ENCODE measurements at regions not wholly inside any gene's neighbourhood (a gene's known extent, or its start where the extent isn't known, plus 50 kb on each side); places are given as distances from the start of the nearest gene placed in this dataset.

DNA sequence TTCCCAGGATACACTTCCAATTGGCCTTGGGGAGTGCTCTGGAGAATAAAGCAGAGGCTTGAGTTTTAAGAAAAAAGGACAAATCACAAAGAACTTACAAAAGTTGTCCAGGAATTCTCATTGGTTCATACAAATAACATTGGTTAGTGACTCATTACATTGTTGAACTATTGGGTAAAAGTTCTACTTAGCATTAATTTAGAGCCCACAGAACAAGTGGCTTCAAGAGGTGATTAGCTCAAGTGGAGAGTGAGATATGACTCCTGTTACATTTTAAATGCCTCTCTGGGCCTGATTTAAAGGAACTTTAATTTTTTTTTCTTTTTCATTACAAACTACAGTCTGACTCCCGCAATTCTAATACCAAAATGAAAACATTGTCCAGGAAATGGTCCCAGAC, 72.9 kb downstream of the ASCL4 start:
- TF ChIP-seq, protein P1, sequence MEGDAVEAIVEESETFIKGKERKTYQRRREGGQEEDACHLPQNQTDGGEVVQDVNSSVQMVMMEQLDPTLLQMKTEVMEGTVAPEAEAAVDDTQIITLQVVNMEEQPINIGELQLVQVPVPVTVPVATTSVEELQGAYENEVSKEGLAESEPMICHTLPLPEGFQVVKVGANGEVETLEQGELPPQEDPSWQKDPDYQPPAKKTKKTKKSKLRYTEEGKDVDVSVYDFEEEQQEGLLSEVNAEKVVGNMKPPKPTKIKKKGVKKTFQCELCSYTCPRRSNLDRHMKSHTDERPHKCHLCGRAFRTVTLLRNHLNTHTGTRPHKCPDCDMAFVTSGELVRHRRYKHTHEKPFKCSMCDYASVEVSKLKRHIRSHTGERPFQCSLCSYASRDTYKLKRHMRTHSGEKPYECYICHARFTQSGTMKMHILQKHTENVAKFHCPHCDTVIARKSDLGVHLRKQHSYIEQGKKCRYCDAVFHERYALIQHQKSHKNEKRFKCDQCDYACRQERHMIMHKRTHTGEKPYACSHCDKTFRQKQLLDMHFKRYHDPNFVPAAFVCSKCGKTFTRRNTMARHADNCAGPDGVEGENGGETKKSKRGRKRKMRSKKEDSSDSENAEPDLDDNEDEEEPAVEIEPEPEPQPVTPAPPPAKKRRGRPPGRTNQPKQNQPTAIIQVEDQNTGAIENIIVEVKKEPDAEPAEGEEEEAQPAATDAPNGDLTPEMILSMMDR (IDR thresholded peaks at IDR 0.05; ENCODE audit: low read depth, low read length, poor library complexity, severe bottlenecking): no peak
- no peak for TF ChIP-seq EZH2phosphoT487 (IDR thresholded peaks at IDR 0.05; ENCODE audit: borderline replicate concordance, low read length)

Measured in DOHH2 (cell line).